NCI-H2107 treated with DMSO at 0.1 percent for 48 hours (cell line): ENCODE measurements at regions not wholly inside any gene's neighbourhood (a gene's known extent, or its start where the extent isn't known, plus 50 kb on each side); places are given as distances from the start of the nearest gene placed in this dataset.
A peak's percentile ranks its signal among the peaks of the same experiment; 100 is the strongest.
"Not testable (repeated sequence)": the region's sequence is repeated elsewhere in the genome, so short reads cannot be mapped to it uniquely, and the experiment has no call there.

Experiments
- DNase-seq: peaks from one replicate; lab custom pipeline; 2025; ENCODE audit not compliant: unreplicated experiment; lab: John Stamatoyannopoulos, UW

GRCh38 chrX:51144828-51145442 is 187.7 kb upstream of the NUDT10 start:
- peak; percentile 18 for DNase-seq

- no peak for DNase-seq
Observed at GRCh38 chrX:51148848-51149247, 183.8 kb upstream of the NUDT10 start.

GRCh38 chrX:51151734-51152133 is 180.9 kb upstream of the NUDT10 start:
- DNase-seq, result no peak

GRCh38 chrX:51155157-51155556 is 177.5 kb upstream of the NUDT10 start:
- DNase-seq, result no peak

- DNase-seq, result no peak
Observed at GRCh38 chrX:51155566-51155965, 177.1 kb upstream of the NUDT10 start.

GRCh38 chrX:51158231-51158630 is 174.4 kb upstream of the NUDT10 start:
- no peak for DNase-seq

- DNase-seq, result not testable (repeated sequence)
Observed at GRCh38 chrX:51159378-51159777, 173.2 kb upstream of the NUDT10 start.

- no peak for DNase-seq
Observed at GRCh38 chrX:51163730-51164129, 168.9 kb upstream of the NUDT10 start.

GRCh38 chrX:51178356-51178900 is 154.2 kb upstream of the NUDT10 start:
- not testable (repeated sequence) for DNase-seq

- not testable (repeated sequence) for DNase-seq
Observed at GRCh38 chrX:51179805-51180204, 152.8 kb upstream of the NUDT10 start.

- DNase-seq, result no peak
Observed at GRCh38 chrX:51182545-51182944, 150.1 kb upstream of the NUDT10 start.

GRCh38 chrX:51192104-51192503 is 140.5 kb upstream of the NUDT10 start:
- DNase-seq, result no peak

GRCh38 chrX:51215266-51215665 is 117.4 kb upstream of the NUDT10 start:
- no peak for DNase-seq

- no peak for DNase-seq
Observed at GRCh38 chrX:51215856-51216255, 116.8 kb upstream of the NUDT10 start.

- no peak for DNase-seq
Observed at GRCh38 chrX:51242212-51242611, 90.4 kb upstream of the NUDT10 start.

GRCh38 chrX:51257490-51257889 is 75.1 kb upstream of the NUDT10 start:
- no peak for DNase-seq

GRCh38 chrX:51262271-51262670 is 70.4 kb upstream of the NUDT10 start:
- not testable (repeated sequence) for DNase-seq

- no peak for DNase-seq
Observed at GRCh38 chrX:51272638-51273037, 60.0 kb upstream of the NUDT10 start.

- no peak for DNase-seq
Observed at GRCh38 chrX:51281758-51282318, 50.8 kb upstream of the NUDT10 start.
